ENCODE measurements at regions not wholly inside any gene's neighbourhood (a gene's known extent, or its start where the extent isn't known, plus 50 kb on each side); places are given as distances from the start of the nearest gene placed in this dataset.

DNA sequence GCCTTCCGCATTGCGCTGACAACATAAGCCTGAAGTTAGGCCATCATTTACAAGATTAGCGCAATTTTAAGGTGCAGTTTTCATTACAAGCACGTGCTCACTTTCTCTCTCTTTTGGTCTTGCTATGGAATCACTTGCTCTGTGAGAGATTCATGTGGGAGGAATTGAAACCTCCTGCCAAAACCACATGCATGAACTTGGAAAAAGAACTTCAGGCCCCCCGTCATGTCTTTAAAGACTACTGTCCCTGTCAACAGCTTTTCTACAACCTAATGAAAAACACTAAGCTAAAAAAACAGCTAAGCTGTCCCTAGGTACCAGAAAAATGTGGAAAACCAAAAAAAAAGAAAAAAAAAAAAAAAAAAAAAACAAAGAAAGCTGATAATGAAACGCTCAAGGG is 1707.6 kb upstream of the RAG2 start:
- no peak for DNase-seq (ENCODE audit: low read depth in 2 of 3, low spot score in 2 of 3)

DNA sequence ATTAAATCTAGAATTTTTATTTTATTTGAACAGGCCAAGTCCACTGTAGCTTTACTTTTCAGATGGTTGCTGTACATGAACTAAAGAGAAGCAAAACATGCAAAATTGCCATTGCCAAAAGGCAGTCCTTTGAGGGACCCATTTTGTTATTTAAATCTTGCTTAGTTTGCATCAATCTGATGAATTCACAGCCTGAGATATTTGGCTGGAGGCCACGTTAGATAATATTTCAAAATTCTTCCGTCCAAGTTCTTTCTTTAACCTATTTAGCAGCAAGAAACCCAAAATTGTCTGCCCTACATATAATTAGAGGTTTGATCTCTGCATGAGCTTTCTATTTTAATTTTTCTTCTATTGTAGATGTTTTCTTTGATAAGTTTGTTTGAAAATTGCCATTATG is 1706.9 kb upstream of the RAG2 start:
- DNase-seq (ENCODE audit: low read depth in 2 of 3, low spot score in 2 of 3): no peak

DNA sequence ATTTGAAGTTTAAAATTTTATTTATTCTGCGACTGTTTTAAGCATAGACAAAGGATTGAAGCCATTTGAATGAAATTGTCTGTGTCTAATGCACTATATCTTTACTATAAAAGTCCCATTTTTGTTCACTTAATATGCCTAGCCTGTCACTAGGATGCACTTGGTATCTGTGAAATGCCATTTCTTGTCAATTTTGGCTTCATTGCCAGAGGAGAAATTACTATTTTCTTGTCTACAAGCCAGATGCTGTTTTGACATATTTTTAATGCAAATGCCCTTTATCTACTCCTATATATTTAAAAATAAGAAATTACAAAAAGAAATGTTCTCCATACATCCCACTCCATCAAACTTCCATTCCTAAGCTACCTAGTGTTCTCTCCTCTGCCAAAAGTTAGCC is 1704.5 kb upstream of the RAG2 start:
- DNase-seq (ENCODE audit: low read depth in 2 of 3, low spot score in 2 of 3): no peak

DNA sequence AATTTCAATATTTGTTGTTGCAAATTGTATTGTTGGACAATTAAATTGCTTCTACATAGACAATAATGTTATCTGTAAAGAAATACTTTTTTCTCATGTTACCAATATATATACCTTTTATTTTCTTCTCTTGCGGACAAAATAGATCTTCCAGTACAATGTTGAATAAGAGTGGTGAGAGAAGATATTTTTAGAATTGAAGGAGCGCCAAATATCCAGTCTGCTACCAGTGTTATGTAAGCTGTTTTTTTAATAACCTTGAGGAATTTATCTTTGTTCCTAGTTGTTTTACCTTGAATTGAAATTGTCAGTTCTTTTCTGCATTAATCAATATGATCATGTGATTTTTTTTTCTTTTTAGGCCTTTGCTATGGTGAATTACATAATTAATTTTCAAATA is 1702.5 kb upstream of the RAG2 start:
- DNase-seq (ENCODE audit: low read depth in 2 of 3, low spot score in 2 of 3): no peak

DNA sequence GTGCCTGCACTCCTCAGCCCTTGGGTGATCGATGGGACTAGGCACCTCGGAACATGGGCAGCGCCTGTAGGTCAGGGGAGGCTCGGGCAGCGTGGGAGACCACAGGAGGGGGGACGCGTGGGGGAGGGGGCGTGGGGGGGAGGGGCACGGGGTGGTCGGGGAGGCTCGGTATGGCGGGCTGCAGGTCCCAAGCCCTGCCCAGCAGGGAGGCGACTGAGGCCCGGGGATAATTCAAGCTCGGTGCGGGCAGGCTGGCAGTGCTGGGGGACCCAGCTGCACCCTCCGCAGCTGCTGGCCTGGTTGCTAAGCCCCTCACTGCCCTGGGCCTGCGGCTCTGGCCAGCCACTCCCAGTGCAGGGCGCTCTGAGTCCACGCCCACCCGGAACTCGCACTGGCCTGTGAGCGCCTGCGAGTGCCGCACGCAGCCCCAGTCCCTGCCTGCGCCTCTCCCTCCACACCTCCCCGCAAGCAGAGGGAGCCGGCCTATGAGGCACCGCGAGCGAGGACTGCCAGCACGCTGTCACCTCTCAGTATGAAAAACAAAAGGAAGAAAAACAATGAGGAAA is 1698.3 kb upstream of the RAG2 start:
- no peak for DNase-seq (ENCODE audit: low read depth in 2 of 3, low spot score in 2 of 3)

DNA sequence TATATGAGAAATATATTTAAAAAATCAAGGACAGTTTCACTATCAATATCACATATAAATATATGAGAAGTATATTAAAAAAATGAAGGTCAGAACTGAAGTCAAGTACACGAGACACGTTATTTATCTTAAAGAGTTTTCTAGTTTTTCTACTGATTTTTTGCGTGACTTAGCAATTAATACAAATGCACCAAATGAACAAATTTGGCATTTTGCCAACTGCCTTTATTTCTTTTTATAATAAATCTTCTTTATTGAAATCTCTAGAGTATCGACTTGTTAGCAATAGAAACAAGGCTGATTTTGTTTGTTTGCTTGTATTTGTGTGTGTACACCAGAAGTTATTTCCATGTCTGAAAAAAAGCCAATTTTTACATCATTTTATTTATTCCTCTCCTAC is 1684.7 kb upstream of the RAG2 start:
- DNase-seq (ENCODE audit: low read depth in 2 of 3, low spot score in 2 of 3): no peak

DNA sequence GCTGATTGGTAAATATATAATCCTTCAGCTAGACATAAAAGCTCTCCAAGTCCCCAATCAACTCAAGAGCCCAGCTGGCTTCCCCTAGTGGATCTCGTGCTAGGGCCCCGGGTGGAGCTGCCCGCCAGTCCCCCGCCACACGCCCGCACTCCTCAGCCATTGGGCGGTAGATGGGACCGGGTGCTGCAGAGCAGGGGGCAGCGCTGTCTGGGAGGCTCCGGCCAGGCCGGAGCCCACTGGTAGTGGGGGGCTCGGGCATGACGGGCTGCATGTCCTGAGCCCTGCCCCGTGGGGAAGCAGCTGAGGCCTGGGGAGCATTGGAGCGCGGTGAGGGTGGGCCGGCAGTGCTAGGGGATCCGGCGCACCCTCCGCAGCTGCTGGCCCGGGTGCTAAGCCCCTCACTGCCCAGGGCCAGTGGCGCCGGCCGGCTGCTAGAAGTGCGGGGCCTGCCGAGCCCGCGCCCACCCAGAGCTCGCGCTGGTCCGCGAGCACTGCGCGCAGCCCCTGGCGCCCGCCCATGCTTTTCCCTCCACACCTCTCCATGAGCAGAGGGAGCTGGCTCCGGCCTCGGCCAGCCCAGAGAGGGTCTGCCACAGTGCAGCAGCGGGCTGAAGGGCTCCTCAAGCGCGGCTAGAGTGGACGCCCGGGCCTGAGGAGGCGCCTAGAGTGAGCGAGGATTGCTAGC is 1680.6 kb upstream of the RAG2 start:
- DNase-seq (ENCODE audit: low read depth in 2 of 3, low spot score in 2 of 3): no peak

DNA sequence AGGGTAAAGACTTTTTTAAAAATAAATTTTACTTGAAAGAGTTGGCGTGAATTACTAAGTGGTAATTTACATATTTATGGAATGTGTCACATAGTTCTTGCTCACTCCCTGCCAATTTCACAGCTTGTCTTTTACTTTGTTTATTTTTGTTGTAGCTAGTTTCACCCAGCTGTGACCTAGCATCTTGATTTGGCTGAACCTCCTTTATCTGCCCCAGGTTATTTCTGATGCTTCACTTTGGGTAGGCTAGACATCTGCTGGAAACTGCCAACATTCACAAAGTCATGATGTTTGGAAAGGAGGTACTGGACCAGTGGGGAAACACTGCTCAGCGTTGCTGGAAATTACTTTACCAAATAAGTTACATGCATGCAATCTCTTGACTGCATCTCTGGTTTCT is 1676.0 kb upstream of the RAG2 start:
- no peak for DNase-seq (ENCODE audit: low read depth in 2 of 3, low spot score in 2 of 3)

DNA sequence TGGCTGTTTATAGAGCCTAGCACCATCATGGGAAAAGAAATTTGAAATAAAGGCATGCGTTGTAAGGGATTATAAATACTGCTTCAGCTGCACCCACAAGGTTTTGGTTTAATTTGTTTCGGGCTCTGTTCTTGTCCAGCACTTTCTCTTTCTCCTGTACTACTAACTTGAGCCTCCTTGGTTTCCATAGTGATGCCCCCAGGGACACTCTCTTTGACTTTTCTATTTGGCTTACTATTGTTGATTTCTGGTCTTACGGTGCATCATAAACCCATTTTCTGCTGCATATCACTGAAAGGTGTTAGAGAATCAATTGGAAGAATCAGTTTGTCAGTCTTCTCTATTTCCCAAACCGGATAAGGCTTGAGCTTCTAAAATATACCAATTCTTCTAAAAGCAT is 1674.3 kb upstream of the RAG2 start:
- no peak for DNase-seq (ENCODE audit: low read depth in 2 of 3, low spot score in 2 of 3)

DNA sequence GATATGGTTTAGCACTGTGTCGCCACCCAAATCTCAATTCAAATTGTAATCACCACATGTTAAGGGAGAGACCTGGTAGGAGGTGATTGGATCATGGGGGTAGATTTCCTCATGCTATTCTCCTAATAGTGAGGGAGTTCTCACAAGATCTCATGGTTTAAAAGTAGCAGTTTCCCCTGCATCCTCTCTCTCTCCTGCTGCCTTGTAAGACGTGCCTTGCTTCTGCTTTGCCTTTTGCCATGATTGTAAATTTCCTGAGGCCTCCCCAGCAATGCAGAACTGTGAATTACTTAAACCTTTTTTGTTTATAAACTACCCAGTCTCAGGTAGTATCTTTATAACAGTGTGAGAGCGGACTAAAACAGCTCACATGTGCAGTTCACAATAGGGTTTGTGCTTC is 1668.7 kb upstream of the RAG2 start:
- DNase-seq (ENCODE audit: low read depth in 2 of 3, low spot score in 2 of 3): no peak

DNA sequence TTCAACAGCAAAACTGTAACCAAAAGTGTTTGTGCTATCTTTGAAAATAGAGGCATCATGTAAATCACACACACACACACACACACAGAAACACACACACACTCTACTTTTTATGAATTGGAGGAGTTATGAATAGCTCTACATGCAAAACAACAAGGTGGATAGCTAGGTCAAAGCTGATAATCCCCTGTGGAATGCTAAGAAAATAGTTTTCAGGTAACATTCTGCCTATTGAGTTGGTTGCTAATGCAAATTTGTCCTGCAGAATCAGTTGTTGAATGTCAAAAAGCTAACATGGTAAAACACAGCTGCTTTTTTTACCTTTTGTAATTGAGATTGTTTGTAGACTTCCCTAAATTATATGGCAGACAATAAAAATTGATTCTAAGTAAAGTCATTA is 1658.4 kb upstream of the RAG2 start:
- no peak for DNase-seq (ENCODE audit: low read depth in 2 of 3, low spot score in 2 of 3)

DNA sequence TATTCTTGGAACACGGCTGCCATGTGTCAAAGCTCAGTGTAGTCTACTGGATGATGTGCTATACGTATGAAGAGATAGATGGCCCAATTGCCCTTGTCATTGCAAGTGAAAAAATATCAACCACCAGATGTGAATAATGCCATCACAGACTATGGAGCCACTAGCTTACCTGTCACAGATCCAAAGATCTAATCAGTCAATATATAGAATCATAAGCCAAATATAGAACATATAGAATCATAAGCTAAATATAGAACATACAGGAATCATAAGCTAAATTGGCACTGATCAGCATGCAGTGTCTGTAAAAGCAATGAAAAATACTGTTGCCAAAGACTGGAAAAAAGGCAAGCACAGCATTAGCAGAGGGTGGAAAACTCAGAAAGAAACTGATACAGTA is 1656.9 kb upstream of the RAG2 start:
- DNase-seq (ENCODE audit: low read depth in 2 of 3, low spot score in 2 of 3): no peak

DNA sequence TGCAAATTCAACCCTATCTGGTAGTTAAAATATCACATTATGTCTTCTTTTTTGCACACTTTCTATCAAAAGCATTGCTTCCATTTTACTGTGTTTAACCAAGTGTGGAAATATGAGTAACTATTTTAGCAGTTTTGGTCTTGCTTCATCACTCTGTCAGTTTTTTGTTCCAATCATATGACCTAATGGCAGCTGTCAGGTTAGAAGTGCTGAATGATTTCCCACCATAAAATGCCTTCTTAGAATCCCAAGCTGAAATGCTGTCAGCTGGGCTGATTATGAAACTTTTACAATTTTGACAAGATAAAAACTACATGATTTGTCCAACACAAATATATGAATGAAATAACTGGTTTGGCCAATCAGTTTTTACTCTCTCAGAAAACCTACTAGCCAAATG is 1654.6 kb upstream of the RAG2 start:
- no peak for DNase-seq (ENCODE audit: low read depth in 2 of 3, low spot score in 2 of 3)

DNA sequence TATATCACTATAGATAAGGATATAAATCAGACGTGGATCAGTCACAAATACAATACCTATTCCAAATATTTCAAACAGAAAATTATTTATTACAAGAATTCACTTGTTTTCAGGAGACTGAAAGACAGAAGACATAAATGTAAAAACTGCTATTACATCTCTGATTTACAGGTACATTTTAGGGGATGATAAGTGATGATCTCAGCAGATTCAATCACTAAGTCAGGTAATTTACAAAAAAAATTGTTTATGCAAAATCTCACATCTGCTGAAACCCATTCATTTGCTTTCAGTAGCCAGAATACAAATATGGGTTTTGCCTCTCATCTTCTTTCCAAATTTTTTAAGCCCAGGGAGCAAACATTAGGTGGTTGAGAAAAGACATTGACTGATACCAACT is 1648.4 kb upstream of the RAG2 start:
- DNase-seq (ENCODE audit: low read depth in 2 of 3, low spot score in 2 of 3): no peak

DNA sequence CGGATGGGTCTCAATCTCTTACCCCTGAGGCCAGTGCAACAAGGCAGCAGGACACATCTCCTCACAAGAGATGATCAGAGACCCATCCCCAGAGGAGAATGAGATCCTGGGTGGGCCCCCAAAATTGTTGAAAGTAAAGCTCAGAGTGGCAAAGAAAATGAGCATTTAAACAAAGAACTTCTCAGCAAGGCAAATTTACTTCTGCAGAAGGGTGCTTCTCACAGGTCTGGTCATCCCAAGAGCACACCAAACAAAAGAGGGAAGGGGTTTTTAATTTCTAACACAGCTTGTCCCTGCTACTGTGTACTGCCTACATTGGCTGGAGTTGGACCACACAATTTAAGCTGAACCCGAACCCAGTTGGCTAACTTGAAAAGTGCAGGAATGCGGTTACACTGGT is 1628.6 kb upstream of the RAG2 start:
- DNase-seq (ENCODE audit: low read depth in 2 of 3, low spot score in 2 of 3): no peak

DNA sequence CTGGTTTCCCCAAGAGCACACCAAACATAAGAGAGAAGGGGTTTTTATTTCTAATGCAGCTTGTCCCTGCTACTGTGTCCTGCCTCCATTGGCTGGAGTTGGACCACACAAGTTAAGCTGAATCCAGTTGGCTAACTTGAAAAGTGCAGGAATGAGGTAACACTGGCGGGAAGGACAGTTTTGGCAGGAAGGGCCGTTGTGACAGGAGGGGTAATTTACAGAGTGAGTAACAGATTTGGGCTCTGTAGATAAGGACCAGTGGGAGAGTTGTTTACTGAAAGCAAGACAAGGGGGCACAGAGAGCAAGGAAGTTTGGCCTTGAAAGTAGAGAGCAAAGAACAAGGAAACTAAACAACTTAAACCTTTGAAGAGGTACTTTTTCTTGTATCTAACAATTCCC is 1623.3 kb upstream of the RAG2 start:
- no peak for DNase-seq (ENCODE audit: low read depth in 2 of 3, low spot score in 2 of 3)

DNA sequence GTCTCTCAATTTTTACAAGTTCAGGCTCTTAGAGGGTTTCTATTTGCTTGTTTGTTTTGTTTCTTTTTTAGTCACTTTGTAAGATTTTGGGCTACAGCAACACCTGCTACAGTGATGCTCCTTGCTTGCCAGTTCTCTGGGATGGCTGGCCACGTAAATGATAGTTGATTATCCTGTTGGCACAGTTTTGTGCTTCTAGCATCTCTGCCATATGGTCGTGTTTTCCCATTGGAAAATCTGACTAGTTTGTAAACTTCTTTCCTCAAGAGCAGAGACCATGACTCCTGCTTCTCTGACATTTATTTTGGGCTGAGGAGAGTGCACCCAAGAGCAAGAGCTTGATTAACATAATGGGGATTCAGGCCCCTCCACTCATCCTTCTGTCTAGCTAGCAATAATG is 1621.6 kb upstream of the RAG2 start:
- DNase-seq (ENCODE audit: low read depth in 2 of 3, low spot score in 2 of 3): no peak

DNA sequence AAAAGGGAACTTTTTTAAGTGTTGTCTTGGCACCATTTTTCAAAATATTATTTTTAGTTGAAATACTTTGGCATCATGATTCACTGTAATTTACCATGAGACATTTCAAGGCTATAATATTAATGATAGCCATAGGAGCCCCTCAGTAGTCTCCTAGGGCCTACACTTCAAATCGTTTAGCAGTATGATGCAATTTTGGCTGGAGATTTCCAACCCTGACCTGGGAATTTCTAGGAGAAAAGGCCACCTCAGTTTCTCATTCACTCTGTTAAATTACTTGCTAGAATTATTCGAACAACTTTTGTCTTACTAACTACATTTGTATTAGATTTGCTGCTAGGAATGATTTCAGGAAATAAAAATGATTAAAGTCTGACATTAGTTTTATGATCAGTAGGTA is 1610.9 kb upstream of the RAG2 start:
- no peak for DNase-seq (ENCODE audit: low read depth in 2 of 3, low spot score in 2 of 3)

DNA sequence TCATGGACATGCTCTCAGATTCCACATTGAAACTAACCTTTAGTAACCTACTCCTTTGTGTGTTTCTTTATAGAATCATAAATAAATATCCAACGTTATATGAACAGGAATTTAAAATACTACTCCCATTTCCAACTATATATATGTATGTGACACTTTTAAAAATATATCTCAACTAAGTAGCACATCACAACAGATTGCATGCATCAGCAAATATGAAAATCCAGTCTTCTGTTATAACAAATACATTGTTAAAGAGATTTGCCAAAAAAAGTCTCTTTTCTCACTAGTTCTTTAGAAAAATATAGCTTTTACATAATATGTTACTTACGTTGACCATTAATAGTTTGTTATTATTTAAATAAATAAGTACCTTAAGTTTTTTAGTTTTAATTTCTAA is 1608.6 kb upstream of the RAG2 start:
- no peak for DNase-seq (ENCODE audit: low read depth in 2 of 3, low spot score in 2 of 3)

DNA sequence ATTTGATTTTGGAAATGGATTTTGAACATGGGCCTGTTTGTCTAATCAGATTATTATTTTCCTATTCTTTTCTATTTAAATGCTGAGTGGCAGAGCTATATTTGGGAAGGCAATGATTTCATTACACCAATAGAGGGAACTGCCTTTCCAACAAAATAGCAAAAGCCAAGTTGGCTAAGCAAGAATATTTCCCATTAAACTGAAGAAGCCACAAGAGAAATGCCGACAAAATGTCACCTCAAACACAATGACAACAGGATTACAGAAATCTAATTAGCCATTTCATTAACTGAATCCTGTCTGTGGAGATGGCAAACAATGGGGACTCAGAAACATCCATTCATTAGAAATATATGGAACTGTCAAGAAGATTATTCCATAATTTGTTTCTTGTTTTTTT is 1593.1 kb upstream of the RAG2 start:
- DNase-seq (ENCODE audit: low read depth in 2 of 3, low spot score in 2 of 3): no peak

DNA sequence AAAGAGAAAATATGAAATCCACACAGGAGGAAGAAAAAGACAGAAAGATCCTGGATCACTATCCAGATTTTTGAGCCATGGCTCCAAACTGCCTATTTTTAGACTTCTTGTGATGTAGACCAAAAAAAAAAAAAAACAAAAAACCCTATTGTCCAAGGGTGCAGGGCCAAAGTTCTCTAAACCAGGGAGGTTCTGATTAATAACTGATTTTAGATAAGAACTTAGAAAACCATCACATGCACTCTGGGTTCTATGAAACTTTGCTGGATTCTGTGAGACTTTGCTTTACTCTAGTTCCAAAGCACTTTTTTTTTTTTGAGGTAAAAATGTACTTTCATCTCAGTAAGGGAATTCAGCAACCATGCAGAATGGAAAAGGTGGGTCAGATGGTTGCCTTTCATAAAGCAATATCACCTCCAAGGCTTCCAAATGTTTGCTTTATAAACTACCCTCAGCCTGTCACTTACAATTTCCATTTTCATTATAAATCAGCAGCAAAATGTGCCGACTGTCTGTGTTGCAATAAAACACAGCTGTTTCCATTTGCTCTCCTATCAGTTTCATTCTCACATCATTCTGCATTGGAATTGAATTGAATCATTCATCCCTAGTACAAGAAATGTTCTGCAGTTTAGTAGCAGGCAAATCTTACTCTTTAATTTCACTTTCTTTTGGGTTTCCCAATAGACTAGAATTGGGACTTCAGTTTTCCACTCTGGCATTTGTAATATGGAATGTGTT is 1584.3 kb upstream of the RAG2 start:
- DNase-seq (ENCODE audit: low read depth in 2 of 3, low spot score in 2 of 3): no peak

DNA sequence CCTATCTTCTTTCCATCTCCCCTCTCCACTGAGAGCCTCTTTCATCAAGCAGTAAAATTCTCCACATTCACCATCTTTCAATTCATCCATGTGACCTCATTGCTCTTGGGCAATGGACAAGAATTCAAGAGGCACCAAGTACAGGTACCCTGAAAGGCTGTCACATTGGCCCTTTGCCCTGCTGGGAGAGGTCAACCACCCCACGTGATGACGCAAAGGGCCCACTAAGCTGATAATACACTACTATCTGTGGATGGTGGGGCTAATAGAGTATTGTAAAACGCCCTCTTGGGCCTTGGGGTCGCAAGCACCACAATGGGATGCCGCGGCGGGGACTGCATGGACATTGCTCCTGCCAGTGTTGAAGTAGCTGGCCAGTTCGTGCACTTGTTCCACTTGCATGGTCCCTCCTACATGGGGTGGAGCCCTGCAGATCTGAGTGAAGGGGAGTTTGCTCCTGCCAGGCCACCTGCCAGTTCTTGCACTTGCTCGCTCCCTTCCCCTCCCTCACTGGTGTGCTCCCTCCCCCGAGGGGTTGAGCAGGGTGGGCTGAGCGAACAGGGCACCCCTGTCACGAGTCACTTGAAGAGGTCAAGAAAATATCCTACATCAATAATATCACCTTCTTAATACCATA is 1578.8 kb upstream of the RAG2 start:
- no peak for DNase-seq (ENCODE audit: low read depth in 2 of 3, low spot score in 2 of 3)
